ENCODE measurements at regions not wholly inside any gene's neighbourhood (a gene's known extent, or its start where the extent isn't known, plus 50 kb on each side); places are given as distances from the start of the nearest gene placed in this dataset.
"Not testable (repeated sequence)": the region's sequence is repeated elsewhere in the genome, so short reads cannot be mapped to it uniquely, and the experiment has no call there.

GRCh38 chr9:38938637-38939036 is 218.7 kb upstream of the FAM240B start:
- TF ChIP-seq POLR2A, CTCF (IDR thresholded peaks at IDR 0.05): not testable (repeated sequence)

All from body of pancreas (tissue), 4 donors.